PC-3 (cell line): ENCODE measurements at regions not wholly inside any gene's neighbourhood (a gene's known extent, or its start where the extent isn't known, plus 50 kb on each side); places are given as distances from the start of the nearest gene placed in this dataset.

Source experiments
- ATAC-seq: fragments of 200-7000 bp; cut with Tn5 transposase; 2 replicates; pipeline ENCODE4 v1.9.1; 2020; ENCODE audit warnings: mild to moderate bottlenecking, moderate library complexity
- BruUV-seq: library from RNA; stranded (reverse); fragments of 400-500 nt; replicated peaks from 2 replicates; lab custom pipeline; 2021; lab: Mats Ljungman, UMichigan
- CTCF ChIA-PET: fragments of 300-600 bp; sonication (Branson Sonifier 250); formaldehyde crosslinking; loops from one replicate; lab custom pipeline; 2022; ENCODE audit warnings: antibody characterized with exemption; lab: Charles Lee
- POLR2A ChIA-PET: fragments of 300-600 bp; sonication (Branson Sonifier 250); formaldehyde crosslinking; loops from one replicate; lab custom pipeline; 2022; ENCODE audit warnings: antibody characterized with exemption; ENCODE audit not compliant: unreplicated experiment; lab: Charles Lee
- DNase-seq: peaks from one replicate; pipeline ENCODE4 v3.0.0-alpha.2; 2015
- H2AFZ ChIP-seq: fragments of 300-600 bp; sonication (generic); 2 replicates; pipeline ENCODE4 v1.6.0; 2016; ENCODE audit warnings: antibody characterized with exemption, low read length
- H3F3A ChIP-seq: fragments of 300-600 bp; sonication (generic); one replicate; pipeline ENCODE4 v1.6.0; 2017; ENCODE audit warnings: antibody characterized with exemption, low read length, control low read depth, mild to moderate bottlenecking; ENCODE audit not compliant: unreplicated experiment
- H3K27ac ChIP-seq: fragments of 300-600 bp; sonication (generic); 2 replicates; pipeline ENCODE4 v1.5.1; 2016; ENCODE audit warnings: mild to moderate bottlenecking, low read length
- H3K27me3 ChIP-seq: fragments of 300-600 bp; sonication (generic); 2 replicates; pipeline ENCODE4 v1.6.1; 2016; ENCODE audit warnings: low read length, mixed read lengths
- H3K36me3 ChIP-seq: fragments of 300-600 bp; sonication (generic); 2 replicates; pipeline ENCODE4 v1.6.1; 2016; ENCODE audit warnings: low read depth, mixed run types, low read length, mixed read lengths
- H3K4me1 ChIP-seq: fragments of 300-600 bp; sonication (generic); 2 replicates; pipeline ENCODE4 v1.5.1; 2016; ENCODE audit warnings: low read length; ENCODE audit not compliant: insufficient read depth
- H3K4me2 ChIP-seq: fragments of 300-600 bp; sonication (generic); 2 replicates; pipeline ENCODE4 v1.6.0; 2016; ENCODE audit warnings: low read length
- H3K4me3 ChIP-seq: fragments of 300-600 bp; sonication (generic); 2 replicates; pipeline ENCODE4 v1.5.1; 2016; ENCODE audit warnings: mild to moderate bottlenecking, low read length, mixed read lengths
- H3K79me2 ChIP-seq: fragments of 300-600 bp; sonication (generic); 2 replicates; pipeline ENCODE4 v1.6.1; 2017; ENCODE audit warnings: low read length, mixed read lengths
- H3K9ac ChIP-seq: fragments of 300-600 bp; sonication (generic); 2 replicates; pipeline ENCODE4 v1.6.0; 2016; ENCODE audit warnings: mild to moderate bottlenecking, low read length
- H3K9me2 ChIP-seq: fragments of 300-600 bp; sonication (generic); replicated peaks from 2 replicates; pipeline ENCODE4 v1.6.1; 2016; ENCODE audit warnings: mixed run types, low read length, mixed read lengths
- H3K9me3 ChIP-seq: fragments of 300-600 bp; sonication (generic); 2 replicates; pipeline ENCODE4 v1.6.1; 2016; ENCODE audit warnings: low read length, mixed read lengths
- H4K20me1 ChIP-seq: fragments of 300-600 bp; sonication (generic); 2 replicates; pipeline ENCODE4 v1.6.1; 2016; ENCODE audit warnings: low read length, mixed read lengths
- CTCF ChIP-seq: fragments of 300-600 bp; sonication (generic); conservative IDR thresholded peaks from 2 replicates; pipeline ENCODE4 v1.5.1; 2017; ENCODE audit warnings: antibody characterized with exemption, low read depth, mild to moderate bottlenecking, low read length
- EZH2 ChIP-seq: fragments of 300-600 bp; sonication (generic); IDR thresholded peaks from one replicate; pipeline ENCODE4 v1.6.1; 2017; ENCODE audit warnings: antibody characterized with exemption, mild to moderate bottlenecking, low read length; ENCODE audit not compliant: unreplicated experiment
- EZH2phosphoT487 ChIP-seq: fragments of 300-600 bp; sonication (generic); IDR thresholded peaks from 2 replicates; pipeline ENCODE4 v1.6.1; 2018; ENCODE audit warnings: mild to moderate bottlenecking, antibody characterized with exemption, low read length, borderline replicate concordance
- intact Hi-C: fragments of 100-400 bp; cut with micrococcal nuclease; formaldehyde crosslinking; loops from 2 replicates; pipeline ENCODE4 v1.9.0; 2023

- Histone ChIP-seq H3K4me1 (no peaks in the 10 kb centered on the region), H4K20me1 (no peaks in the 10 kb centered on the region), H3K27me3 (peaks cover 16% of the 10 kb centered on the region), H3K4me2 (no peak overlapping the region), H3K4me3 (no peak overlapping the region), H3K27ac (no peak overlapping the region), H3K9ac (no peak overlapping the region), H3K79me2 (no peaks in the 10 kb centered on the region), H3F3A (no peaks in the 10 kb centered on the region), H3K9me2 (no peaks in the 10 kb centered on the region), H2AFZ (no peak overlapping the region), H3K9me3 (no peaks in the 10 kb centered on the region), H3K36me3 (no peaks in the 10 kb centered on the region)
- CTCF ChIA-PET: no interaction called here
- ATAC-seq (no peak), DNase-seq (no peak)
- POLR2A ChIA-PET: no interaction called here
- TF ChIP-seq CTCF (no peak), EZH2 (no peak), EZH2phosphoT487 (no peak)
- BruUV-seq: no TSS peak
- intact Hi-C loops: no loop called here
Observed at GRCh38 chr2:2557475-2557874, 226.4 kb upstream of the MYT1L start.

GRCh38 chr2:2550856-2551255, 219.8 kb upstream of the MYT1L start:
- ATAC-seq (no peak), DNase-seq (no peak)
- Histone ChIP-seq H3K36me3 (no peaks in the 10 kb centered on the region), H3F3A (no peaks in the 10 kb centered on the region), H2AFZ (no peak overlapping the region), H3K9ac (no peak overlapping the region), H4K20me1 (no peaks in the 10 kb centered on the region), H3K4me3 (no peak overlapping the region), H3K27ac (no peak overlapping the region), H3K4me1 (no peaks in the 10 kb centered on the region), H3K9me3 (no peaks in the 10 kb centered on the region), H3K79me2 (no peaks in the 10 kb centered on the region), H3K4me2 (no peak overlapping the region), H3K9me2 (no peaks in the 10 kb centered on the region), H3K27me3 (no peaks in the 10 kb centered on the region)
- POLR2A ChIA-PET: no interaction called here
- CTCF ChIA-PET: no interaction called here
- BruUV-seq: no TSS peak
- TF ChIP-seq EZH2phosphoT487 (no peak), CTCF (no peak), EZH2 (no peak)
- intact Hi-C loops: no loop called here

GRCh38 chr2:2547911-2548310, 216.8 kb upstream of the MYT1L start:
- H4K20me1 ChIP-seq: no peaks in the 10 kb centered on the region
- BruUV-seq: no TSS peak
- no peaks in the 10 kb centered on the region for H3K79me2 ChIP-seq
- DNase-seq (no peak), ATAC-seq (no peak)
- TF ChIP-seq CTCF (no peak), EZH2phosphoT487 (no peak), EZH2 (no peak)
- no peaks in the 10 kb centered on the region for H3K9me2 ChIP-seq
- H3K9me3 ChIP-seq: no peaks in the 10 kb centered on the region
- intact Hi-C loops: no loop called here
- H3K4me1 ChIP-seq: no peaks in the 10 kb centered on the region
- H3K27ac ChIP-seq: no peak overlapping the region
- no peak overlapping the region for H3K4me3 ChIP-seq
- H3K27me3 ChIP-seq: peaks cover 4% of the 10 kb centered on the region; the same call in 1 of the 2 replicates
- no peaks in the 10 kb centered on the region for H3K36me3 ChIP-seq
- no peak overlapping the region for H3K4me2 ChIP-seq
- no peak overlapping the region for H2AFZ ChIP-seq
- POLR2A ChIA-PET: no interaction called here
- H3F3A ChIP-seq: no peaks in the 10 kb centered on the region
- no peak overlapping the region for H3K9ac ChIP-seq
- CTCF ChIA-PET: no interaction called here
